Type B pancreatic cell (in vitro differentiated cells): ENCODE measurements at regions not wholly inside any gene's neighbourhood (a gene's known extent, or its start where the extent isn't known, plus 50 kb on each side); places are given as distances from the start of the nearest gene placed in this dataset.

ENCODE experiments used
- DNase-seq: peaks from one replicate; pipeline ENCODE4 v3.0.0; 2021; ENCODE audit warnings: mixed read lengths; ENCODE audit not compliant: unreplicated experiment; ENCODE audit errors: extremely low spot score
- H3K27ac Mint-ChIP-seq: 2 replicates; pipeline ENCODE4 v1.8.0; 2021; ENCODE audit warnings: mild to moderate bottlenecking, mixed read lengths
- H3K27me3 Mint-ChIP-seq: 2 replicates; pipeline ENCODE4 v1.8.0; 2021; ENCODE audit warnings: mixed read lengths
- H3K36me3 Mint-ChIP-seq: 2 replicates; pipeline ENCODE4 v1.8.0; 2021; ENCODE audit warnings: mixed read lengths
- H3K4me1 Mint-ChIP-seq: one replicate; pipeline ENCODE4 v1.8.0; 2021; ENCODE audit warnings: mixed read lengths; ENCODE audit not compliant: unreplicated experiment
- H3K4me3 Mint-ChIP-seq: 2 replicates; pipeline ENCODE4 v1.8.0; 2021; ENCODE audit warnings: mild to moderate bottlenecking, mixed read lengths
- H3K9me3 Mint-ChIP-seq: 2 replicates; pipeline ENCODE4 v1.8.0; 2021; ENCODE audit warnings: mixed read lengths
- CTCF ChIP-seq: fragments of 200-600 bp; sonication (generic); conservative IDR thresholded peaks from 2 replicates; pipeline ENCODE4 v1.5.0; 2021; ENCODE audit warnings: antibody characterized with exemption, mild to moderate bottlenecking

GRCh38 chr22:48699511-48699910, 1128.2 kb downstream of the BRD1 start:
- DNase-seq: no peak
- no peak overlapping the region for H3K4me3 Mint-ChIP-seq
- H3K36me3 Mint-ChIP-seq: no peaks in the 10 kb centered on the region
- no peak for TF ChIP-seq CTCF
- no peaks in the 10 kb centered on the region for H3K9me3 Mint-ChIP-seq
- no peak overlapping the region for H3K27ac Mint-ChIP-seq
- H3K27me3 Mint-ChIP-seq: no peaks in the 10 kb centered on the region
- peaks cover 5% of the 10 kb centered on the region for H3K4me1 Mint-ChIP-seq

GRCh38 chr22:48698618-48699017, 1129.1 kb downstream of the BRD1 start:
- Mint-ChIP-seq H3K4me1 (no peaks in the 10 kb centered on the region), H3K27ac (no peak overlapping the region), H3K36me3 (no peaks in the 10 kb centered on the region), H3K27me3 (no peaks in the 10 kb centered on the region), H3K4me3 (no peak overlapping the region), H3K9me3 (no peaks in the 10 kb centered on the region)
- no peak for TF ChIP-seq CTCF
- DNase-seq: no peak

GRCh38 chr22:48697694-48698276, 1129.9 kb downstream of the BRD1 start:
- no peaks in the 10 kb centered on the region for H3K36me3 Mint-ChIP-seq
- no peak for DNase-seq
- H3K27ac Mint-ChIP-seq: no peak overlapping the region
- H3K27me3 Mint-ChIP-seq: no peaks in the 10 kb centered on the region
- H3K4me1 Mint-ChIP-seq: peaks cover 4% of the 10 kb centered on the region
- H3K4me3 Mint-ChIP-seq: no peak overlapping the region
- no peak for TF ChIP-seq CTCF
- no peaks in the 10 kb centered on the region for H3K9me3 Mint-ChIP-seq

GRCh38 chr22:48697223-48697622, 1130.5 kb downstream of the BRD1 start:
- TF ChIP-seq CTCF: no peak
- H3K36me3 Mint-ChIP-seq: no peaks in the 10 kb centered on the region
- H3K4me3 Mint-ChIP-seq: no peak overlapping the region
- no peaks in the 10 kb centered on the region for H3K9me3 Mint-ChIP-seq
- DNase-seq: no peak
- H3K27me3 Mint-ChIP-seq: no peaks in the 10 kb centered on the region
- H3K27ac Mint-ChIP-seq: no peak overlapping the region
- peaks cover 4% of the 10 kb centered on the region for H3K4me1 Mint-ChIP-seq

GRCh38 chr22:48696371-48696770, 1131.3 kb downstream of the BRD1 start:
- H3K27ac Mint-ChIP-seq: no peak overlapping the region
- H3K27me3 Mint-ChIP-seq: no peaks in the 10 kb centered on the region
- no peak for TF ChIP-seq CTCF
- no peak overlapping the region for H3K4me3 Mint-ChIP-seq
- no peaks in the 10 kb centered on the region for H3K36me3 Mint-ChIP-seq
- no peak for DNase-seq
- peaks cover 4% of the 10 kb centered on the region for H3K4me1 Mint-ChIP-seq
- H3K9me3 Mint-ChIP-seq: no peaks in the 10 kb centered on the region
